Upper lobe of right lung (tissue), 1 donor: ENCODE measurements at regions not wholly inside any gene's neighbourhood (a gene's known extent, or its start where the extent isn't known, plus 50 kb on each side); places are given as distances from the start of the nearest gene placed in this dataset.

Source experiments
- ATAC-seq: fragments of 200-7000 bp; cut with Tn5 transposase; one replicate; pipeline ENCODE4 v1.9.1; 2020; ENCODE audit warnings: mild to moderate bottlenecking, moderate library complexity
- DNase-seq: peaks from one replicate; pipeline ENCODE4 v3.0.0-alpha.2; 2020
- H3K27ac ChIP-seq: fragments of 200-600 bp; one replicate; pipeline ENCODE4 v1.8.0; 2022
- H3K27me3 ChIP-seq: fragments of 200-600 bp; one replicate; pipeline ENCODE4 v1.8.0; 2022; ENCODE audit warnings: mild to moderate bottlenecking
- H3K36me3 ChIP-seq: fragments of 200-600 bp; one replicate; pipeline ENCODE4 v1.8.0; 2022
- H3K4me1 ChIP-seq: fragments of 200-600 bp; one replicate; pipeline ENCODE4 v1.8.0; 2022
- H3K4me3 ChIP-seq: fragments of 200-600 bp; one replicate; pipeline ENCODE4 v1.8.0; 2022; ENCODE audit warnings: mild to moderate bottlenecking
- H3K9me3 ChIP-seq: fragments of 200-600 bp; one replicate; pipeline ENCODE4 v1.8.0; 2022
- intact Hi-C: fragments of 100-400 bp; cut with DNase I; formaldehyde crosslinking; loops from one replicate; pipeline ENCODE4 v1.11.0; 2022
- TF ChIP-seq, protein P1 (sequence below): fragments of 200-600 bp; IDR thresholded peaks from one replicate; pipeline ENCODE4 v1.8.0; 2022; ENCODE audit warnings: antibody characterized with exemption
- donor health status: DM: no; HTN: yes; CAD: no; lungs with severe emphysema.

DNA sequence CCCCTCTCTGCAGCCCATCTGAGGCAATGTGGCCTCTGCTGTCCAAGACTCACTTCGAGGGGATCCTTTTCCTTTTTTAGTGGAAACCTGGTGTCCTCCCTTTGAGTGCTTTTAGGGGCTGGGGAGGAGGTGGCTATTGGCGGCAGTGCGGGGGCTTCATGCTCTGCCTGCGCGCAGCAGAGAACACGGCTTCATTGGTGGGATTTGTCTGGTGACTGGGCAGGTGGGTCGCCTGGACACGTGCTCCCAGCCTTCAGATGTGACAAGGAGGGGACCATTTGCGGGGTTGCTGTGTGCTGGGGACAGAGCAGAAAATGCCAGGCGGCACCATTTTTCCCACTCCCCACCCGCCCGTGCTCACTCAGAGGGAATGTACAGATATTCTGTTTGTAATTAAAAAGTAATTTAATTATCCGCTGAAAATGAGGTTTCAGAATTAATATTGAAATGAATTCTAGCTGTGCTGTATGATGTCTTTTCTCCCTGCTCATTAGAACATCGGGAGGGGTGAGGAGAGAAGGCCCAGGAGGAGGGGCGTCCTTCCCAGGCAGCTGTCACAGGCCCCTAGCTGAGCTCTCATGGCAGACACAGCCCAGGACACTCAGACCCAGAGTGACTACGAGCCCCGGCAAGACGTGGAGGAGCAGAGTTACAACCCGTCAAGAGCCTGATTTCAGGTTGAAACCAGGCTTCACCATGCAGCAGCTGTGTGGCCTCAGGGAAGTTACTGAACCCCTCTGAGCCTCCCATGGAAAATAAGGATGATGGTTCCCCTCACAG, 417.2 kb upstream of the SULF2 start:
- no peaks in the 10 kb centered on the region for H3K36me3 ChIP-seq
- no peak overlapping the region for H3K4me3 ChIP-seq
- TF ChIP-seq, protein P1, sequence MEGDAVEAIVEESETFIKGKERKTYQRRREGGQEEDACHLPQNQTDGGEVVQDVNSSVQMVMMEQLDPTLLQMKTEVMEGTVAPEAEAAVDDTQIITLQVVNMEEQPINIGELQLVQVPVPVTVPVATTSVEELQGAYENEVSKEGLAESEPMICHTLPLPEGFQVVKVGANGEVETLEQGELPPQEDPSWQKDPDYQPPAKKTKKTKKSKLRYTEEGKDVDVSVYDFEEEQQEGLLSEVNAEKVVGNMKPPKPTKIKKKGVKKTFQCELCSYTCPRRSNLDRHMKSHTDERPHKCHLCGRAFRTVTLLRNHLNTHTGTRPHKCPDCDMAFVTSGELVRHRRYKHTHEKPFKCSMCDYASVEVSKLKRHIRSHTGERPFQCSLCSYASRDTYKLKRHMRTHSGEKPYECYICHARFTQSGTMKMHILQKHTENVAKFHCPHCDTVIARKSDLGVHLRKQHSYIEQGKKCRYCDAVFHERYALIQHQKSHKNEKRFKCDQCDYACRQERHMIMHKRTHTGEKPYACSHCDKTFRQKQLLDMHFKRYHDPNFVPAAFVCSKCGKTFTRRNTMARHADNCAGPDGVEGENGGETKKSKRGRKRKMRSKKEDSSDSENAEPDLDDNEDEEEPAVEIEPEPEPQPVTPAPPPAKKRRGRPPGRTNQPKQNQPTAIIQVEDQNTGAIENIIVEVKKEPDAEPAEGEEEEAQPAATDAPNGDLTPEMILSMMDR = no peak
- no peaks in the 10 kb centered on the region for H3K27me3 ChIP-seq
- no peaks in the 10 kb centered on the region for H3K4me1 ChIP-seq
- intact Hi-C loops = no loop called here
- DNase-seq (no peak), ATAC-seq (no peak)
- H3K27ac ChIP-seq = no peak overlapping the region
- H3K9me3 ChIP-seq = no peaks in the 10 kb centered on the region

DNA sequence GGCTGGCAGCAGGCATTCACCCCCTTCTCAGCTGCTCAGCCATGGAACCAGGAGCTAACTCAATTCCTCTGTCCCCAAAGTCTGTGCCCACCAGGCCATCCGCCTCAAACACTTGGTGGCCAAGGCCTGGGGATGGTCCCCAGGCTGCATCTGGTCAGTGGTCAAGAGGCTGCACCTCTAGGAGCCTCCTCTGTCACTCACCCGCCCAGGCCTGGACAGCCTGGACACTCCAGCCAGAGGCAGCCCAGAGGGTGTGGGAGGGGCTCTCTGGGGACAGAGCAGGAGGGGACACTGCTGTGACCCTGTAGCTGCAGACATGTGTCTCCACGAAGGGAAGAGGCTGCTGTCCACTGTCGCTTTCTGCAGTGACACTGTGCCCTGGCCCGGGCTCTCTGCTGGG, 416.6 kb upstream of the SULF2 start:
- Histone ChIP-seq H3K36me3 (no peaks in the 10 kb centered on the region), H3K4me3 (no peak overlapping the region), H3K27me3 (no peaks in the 10 kb centered on the region), H3K9me3 (no peaks in the 10 kb centered on the region), H3K4me1 (no peaks in the 10 kb centered on the region), H3K27ac (no peak overlapping the region)
- intact Hi-C loops = no loop called here
- ATAC-seq (peak; percentile 13), DNase-seq (no peak)
- TF ChIP-seq, protein P1 = no peak

DNA sequence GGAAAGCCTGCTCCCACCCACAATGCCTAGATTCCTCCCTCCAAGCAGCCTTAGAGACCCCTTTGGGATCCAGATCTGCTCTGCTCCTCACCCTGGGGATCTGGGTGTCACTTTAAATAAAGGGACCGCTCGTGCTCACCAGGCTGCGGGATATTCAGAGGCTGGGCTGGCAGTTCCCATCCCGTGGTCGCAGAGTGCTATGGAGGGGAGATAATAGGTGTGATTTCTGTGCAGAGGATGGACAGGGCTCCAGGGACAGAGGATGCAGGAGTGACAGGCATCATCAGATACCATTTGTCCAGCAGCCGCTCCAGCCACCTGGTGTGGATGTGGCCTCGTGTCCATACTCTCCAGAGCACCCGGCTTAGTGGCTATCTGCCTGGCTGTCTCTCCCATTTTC, 415.9 kb upstream of the SULF2 start:
- Histone ChIP-seq H3K9me3 (no peaks in the 10 kb centered on the region), H3K27ac (no peak overlapping the region), H3K4me3 (no peak overlapping the region), H3K36me3 (no peaks in the 10 kb centered on the region), H3K4me1 (no peaks in the 10 kb centered on the region), H3K27me3 (no peaks in the 10 kb centered on the region)
- ATAC-seq (no peak), DNase-seq (no peak)
- intact Hi-C loops = no loop called here
- TF ChIP-seq, protein P1 = no peak

DNA sequence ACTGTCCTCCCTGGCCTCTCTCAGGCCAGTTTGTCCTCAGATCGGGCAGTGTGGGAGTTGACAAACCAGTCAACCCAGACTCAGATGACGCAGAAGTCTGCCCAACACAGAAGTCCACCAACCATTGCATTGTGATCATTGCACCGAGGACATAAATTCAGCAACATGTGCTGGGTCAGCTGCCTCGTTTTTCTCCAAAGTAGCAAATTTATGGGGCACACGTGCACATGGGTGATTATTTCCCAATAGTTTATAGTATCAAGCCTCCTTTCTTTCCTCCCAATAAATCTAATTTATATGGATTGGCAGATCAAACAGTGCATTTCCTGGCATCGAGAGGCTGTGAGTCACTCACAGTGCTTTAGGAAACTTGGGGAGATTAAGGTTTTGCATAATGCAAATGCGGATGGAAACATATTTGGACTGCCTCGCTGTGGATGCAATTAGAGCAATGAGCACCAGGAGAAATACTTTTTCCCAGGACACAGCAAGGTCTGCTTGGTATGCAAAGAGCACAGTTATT, 413.7 kb upstream of the SULF2 start:
- intact Hi-C loops = no loop called here
- H3K27ac ChIP-seq = no peak overlapping the region

DNA sequence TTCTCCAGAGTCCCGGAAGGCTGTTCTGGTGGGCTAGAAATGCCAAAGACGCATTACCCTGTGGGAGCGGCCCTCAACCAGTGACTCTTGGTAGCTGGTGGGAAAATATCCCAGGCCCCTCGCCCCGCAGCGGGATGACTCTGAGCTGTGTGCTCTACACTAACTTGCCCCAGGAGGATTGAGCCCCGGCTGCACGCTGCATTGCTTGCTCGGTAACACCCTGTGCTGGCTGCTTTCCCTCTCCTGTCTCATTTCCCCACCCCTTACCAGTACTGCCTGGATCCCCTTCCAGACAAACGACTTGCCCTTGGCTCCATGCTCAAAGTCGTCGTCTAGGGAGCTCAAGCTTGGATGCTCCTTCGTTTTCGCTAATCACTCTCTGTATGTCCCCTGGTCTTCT, 411.8 kb upstream of the SULF2 start:
- ATAC-seq = no peak
- intact Hi-C loops = no loop called here
- no peaks in the 10 kb centered on the region for H3K4me1 ChIP-seq

More for the DNA sequence above, 413.7 kb upstream of the SULF2 start:
- no peak for ATAC-seq
- Histone ChIP-seq H3K9me3 (no peaks in the 10 kb centered on the region), H3K36me3 (no peaks in the 10 kb centered on the region), H3K4me1 (no peaks in the 10 kb centered on the region), H3K27me3 (no peaks in the 10 kb centered on the region), H3K4me3 (no peak overlapping the region)
- no peak for DNase-seq
- TF ChIP-seq, protein P1 = no peak

More for the DNA sequence above, 411.8 kb upstream of the SULF2 start:
- H3K4me3 ChIP-seq = no peak overlapping the region
- no peak for DNase-seq
- H3K9me3 ChIP-seq = no peaks in the 10 kb centered on the region
- H3K27me3 ChIP-seq = no peaks in the 10 kb centered on the region
- TF ChIP-seq, protein P1 = no peak
- H3K36me3 ChIP-seq = no peaks in the 10 kb centered on the region
- H3K27ac ChIP-seq = no peak overlapping the region
